Upper lobe of left lung (tissue), 4 donors: ENCODE measurements at regions not wholly inside any gene's neighbourhood (a gene's known extent, or its start where the extent isn't known, plus 50 kb on each side); places are given as distances from the start of the nearest gene placed in this dataset.

Experiments
- CTCF ChIP-seq, 6 experiments: fragments of 450-650 bp in 4 of 6; fragments of 200-600 bp in 2 of 6; sonication (generic) in 2 of 6; IDR thresholded peaks; one replicate each; pipeline ENCODE4 v1.5.1; 2016 to 2019; ENCODE audit warnings: antibody characterized with exemption in 6 of 6
- EP300 ChIP-seq, 4 donors: sonication (generic); formaldehyde crosslinking; IDR thresholded peaks; one replicate each; pipeline ENCODE4 v1.5.1; 2017; ENCODE audit warnings: antibody characterized with exemption in 4 of 4, control low read depth in 2 of 4
- POLR2A ChIP-seq, 4 donors: fragments of 450-650 bp; IDR thresholded peaks; one replicate each; pipeline ENCODE4 v1.5.1; 2016 to 2017; ENCODE audit warnings: antibody characterized with exemption in 4 of 4, mild to moderate bottlenecking in 2 of 4
- POLR2AphosphoS5 ChIP-seq, 2 donors: sonication (generic); formaldehyde crosslinking; IDR thresholded peaks; one replicate each; pipeline ENCODE4 v1.5.1; 2017; ENCODE audit warnings: antibody characterized with exemption in 2 of 2

GRCh38 chr5:77152441-77152840 is 58.0 kb upstream of the PDE8B start:
- TF ChIP-seq CTCF (IDR thresholded peaks at IDR 0.05) (no peak), POLR2A (IDR thresholded peaks at IDR 0.05) (no peak), EP300 (IDR thresholded peaks at IDR 0.05) (no peak), POLR2AphosphoS5 (IDR thresholded peaks at IDR 0.05) (no peak)
